Osteoblast (primary cell): ENCODE measurements at regions not wholly inside any gene's neighbourhood (a gene's known extent, or its start where the extent isn't known, plus 50 kb on each side); places are given as distances from the start of the nearest gene placed in this dataset.

Experiments
- DNase-seq: peaks from one replicate; pipeline ENCODE4 v3.0.0; 2011; ENCODE audit warnings: low spot score, mixed read lengths; ENCODE audit not compliant: insufficient read length; ENCODE audit errors: missing footprints
- H2AFZ ChIP-seq: 2 replicates; pipeline ENCODE4 v1.6.0; 2011; ENCODE audit warnings: mild to moderate bottlenecking, low read length
- H3K27ac ChIP-seq: 2 replicates; pipeline ENCODE4 v1.5.1; 2011; ENCODE audit warnings: mild to moderate bottlenecking, low read depth, low read length, moderate library complexity
- H3K27me3 ChIP-seq: 2 replicates; pipeline ENCODE4 v1.6.0; 2012; ENCODE audit warnings: mild to moderate bottlenecking, control low read depth, inconsistent platforms, low read length, moderate library complexity; ENCODE audit not compliant: insufficient read depth
- H3K36me3 ChIP-seq: 2 replicates; pipeline ENCODE4 v1.5.1; 2011; ENCODE audit warnings: mild to moderate bottlenecking, low read length, control low read depth, moderate library complexity; ENCODE audit not compliant: insufficient read depth
- H3K4me1 ChIP-seq: 2 replicates; pipeline ENCODE4 v1.5.1; 2011; ENCODE audit warnings: mild to moderate bottlenecking, low read length, control low read depth, moderate library complexity; ENCODE audit not compliant: insufficient read depth
- H3K4me2 ChIP-seq: 2 replicates; pipeline ENCODE4 v1.6.0; 2011; ENCODE audit warnings: mild to moderate bottlenecking, low read length; ENCODE audit not compliant: insufficient read depth
- H3K4me3 ChIP-seq: fragments of 200-600 bp; sonication (generic); 3 replicates; pipeline ENCODE4 v1.5.1; 2012; ENCODE audit warnings: mild to moderate bottlenecking, low read length, inconsistent platforms; ENCODE audit not compliant: insufficient read depth
- H3K79me2 ChIP-seq: 2 replicates; pipeline ENCODE4 v1.6.0; 2012; ENCODE audit warnings: mild to moderate bottlenecking, low read length, control low read depth, inconsistent platforms; ENCODE audit not compliant: insufficient read depth
- H3K9me3 ChIP-seq: 2 replicates; pipeline ENCODE4 v1.5.1; 2011; ENCODE audit warnings: low read depth, low read length, control low read depth
- H4K20me1 ChIP-seq: 2 replicates; pipeline ENCODE4 v1.6.0; 2012; ENCODE audit warnings: mild to moderate bottlenecking, low read length, control low read depth; ENCODE audit not compliant: insufficient read depth
- TF ChIP-seq, protein P1 (sequence below): IDR thresholded peaks from 2 replicates; pipeline ENCODE4 v1.5.1; 2011; ENCODE audit warnings: mild to moderate bottlenecking, low read depth, low read length, moderate library complexity; ENCODE audit errors: extremely low read depth

DNA sequence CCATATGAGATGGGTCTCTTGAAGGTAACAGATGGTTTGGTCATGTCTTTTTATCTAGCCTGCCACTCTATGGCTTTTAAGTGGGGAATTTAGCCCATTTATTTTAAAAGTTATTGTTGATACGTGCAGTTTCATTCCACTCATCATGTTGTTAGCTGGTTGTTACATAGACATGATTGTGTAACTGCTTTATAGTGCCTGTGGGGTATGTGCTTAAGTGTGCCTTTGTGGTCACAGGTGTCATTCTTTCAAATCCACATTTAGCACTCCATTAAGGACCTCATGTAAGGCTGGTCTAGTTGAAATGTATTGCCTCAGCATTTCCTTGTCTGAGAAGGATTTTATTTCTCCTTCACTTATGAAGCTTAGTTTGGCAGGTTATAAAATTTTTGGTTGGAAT lies 263.8 kb upstream of the LUZP2 start:
- TF ChIP-seq, protein P1, sequence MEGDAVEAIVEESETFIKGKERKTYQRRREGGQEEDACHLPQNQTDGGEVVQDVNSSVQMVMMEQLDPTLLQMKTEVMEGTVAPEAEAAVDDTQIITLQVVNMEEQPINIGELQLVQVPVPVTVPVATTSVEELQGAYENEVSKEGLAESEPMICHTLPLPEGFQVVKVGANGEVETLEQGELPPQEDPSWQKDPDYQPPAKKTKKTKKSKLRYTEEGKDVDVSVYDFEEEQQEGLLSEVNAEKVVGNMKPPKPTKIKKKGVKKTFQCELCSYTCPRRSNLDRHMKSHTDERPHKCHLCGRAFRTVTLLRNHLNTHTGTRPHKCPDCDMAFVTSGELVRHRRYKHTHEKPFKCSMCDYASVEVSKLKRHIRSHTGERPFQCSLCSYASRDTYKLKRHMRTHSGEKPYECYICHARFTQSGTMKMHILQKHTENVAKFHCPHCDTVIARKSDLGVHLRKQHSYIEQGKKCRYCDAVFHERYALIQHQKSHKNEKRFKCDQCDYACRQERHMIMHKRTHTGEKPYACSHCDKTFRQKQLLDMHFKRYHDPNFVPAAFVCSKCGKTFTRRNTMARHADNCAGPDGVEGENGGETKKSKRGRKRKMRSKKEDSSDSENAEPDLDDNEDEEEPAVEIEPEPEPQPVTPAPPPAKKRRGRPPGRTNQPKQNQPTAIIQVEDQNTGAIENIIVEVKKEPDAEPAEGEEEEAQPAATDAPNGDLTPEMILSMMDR = no peak
- no peaks in the 10 kb centered on the region for H3K36me3 ChIP-seq
- no peak overlapping the region for H2AFZ ChIP-seq
- peaks cover 4% of the 10 kb centered on the region for H3K9me3 ChIP-seq
- no peak overlapping the region for H3K4me2 ChIP-seq
- no peak overlapping the region for H3K4me3 ChIP-seq
- no peaks in the 10 kb centered on the region for H4K20me1 ChIP-seq
- H3K27ac ChIP-seq = no peak overlapping the region
- no peak for DNase-seq
- H3K27me3 ChIP-seq = no peaks in the 10 kb centered on the region
- no peaks in the 10 kb centered on the region for H3K79me2 ChIP-seq
- no peaks in the 10 kb centered on the region for H3K4me1 ChIP-seq

DNA sequence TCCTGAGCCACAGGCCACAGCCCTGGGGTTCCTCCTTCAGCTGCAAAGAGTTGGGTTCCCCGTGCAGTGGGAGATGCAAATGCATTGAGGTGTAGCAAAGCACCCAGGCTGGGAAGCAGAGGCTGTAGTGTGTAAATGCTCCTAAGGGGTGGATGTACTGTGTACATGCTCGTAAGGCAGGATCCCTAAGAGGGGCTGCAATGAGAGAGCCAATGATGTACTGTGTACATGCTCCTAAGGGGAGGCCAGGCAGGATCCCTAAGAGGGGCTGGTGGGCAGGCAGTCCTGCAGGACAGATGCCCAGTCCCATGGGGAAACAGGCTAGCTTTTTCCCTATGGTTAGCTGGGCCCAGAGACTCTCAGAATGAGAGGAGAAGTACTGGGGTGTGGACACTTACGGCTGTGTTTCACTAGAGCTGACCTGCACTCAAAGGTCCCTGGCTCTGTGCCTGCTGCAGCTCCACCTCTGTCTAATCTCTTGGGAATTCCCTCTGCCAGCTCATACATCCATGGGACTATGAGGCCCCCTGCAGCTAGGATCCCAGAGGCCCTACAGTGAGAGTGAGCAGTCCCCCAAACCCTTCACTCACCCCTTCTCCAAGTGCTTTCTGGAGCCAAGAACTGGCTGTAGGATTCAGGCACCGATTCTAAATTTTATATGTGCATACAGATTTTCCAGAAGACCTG lies 261.9 kb upstream of the LUZP2 start:
- H3K27me3 ChIP-seq = no peaks in the 10 kb centered on the region
- no peaks in the 10 kb centered on the region for H3K4me1 ChIP-seq
- no peaks in the 10 kb centered on the region for H4K20me1 ChIP-seq
- H3K27ac ChIP-seq = no peak overlapping the region
- TF ChIP-seq, protein P1 = no peak
- H3K9me3 ChIP-seq = peaks cover 4% of the 10 kb centered on the region
- H2AFZ ChIP-seq = no peak overlapping the region
- H3K4me3 ChIP-seq = no peak overlapping the region
- H3K36me3 ChIP-seq = no peaks in the 10 kb centered on the region
- H3K79me2 ChIP-seq = no peaks in the 10 kb centered on the region
- no peak overlapping the region for H3K4me2 ChIP-seq
- DNase-seq = no peak

DNA sequence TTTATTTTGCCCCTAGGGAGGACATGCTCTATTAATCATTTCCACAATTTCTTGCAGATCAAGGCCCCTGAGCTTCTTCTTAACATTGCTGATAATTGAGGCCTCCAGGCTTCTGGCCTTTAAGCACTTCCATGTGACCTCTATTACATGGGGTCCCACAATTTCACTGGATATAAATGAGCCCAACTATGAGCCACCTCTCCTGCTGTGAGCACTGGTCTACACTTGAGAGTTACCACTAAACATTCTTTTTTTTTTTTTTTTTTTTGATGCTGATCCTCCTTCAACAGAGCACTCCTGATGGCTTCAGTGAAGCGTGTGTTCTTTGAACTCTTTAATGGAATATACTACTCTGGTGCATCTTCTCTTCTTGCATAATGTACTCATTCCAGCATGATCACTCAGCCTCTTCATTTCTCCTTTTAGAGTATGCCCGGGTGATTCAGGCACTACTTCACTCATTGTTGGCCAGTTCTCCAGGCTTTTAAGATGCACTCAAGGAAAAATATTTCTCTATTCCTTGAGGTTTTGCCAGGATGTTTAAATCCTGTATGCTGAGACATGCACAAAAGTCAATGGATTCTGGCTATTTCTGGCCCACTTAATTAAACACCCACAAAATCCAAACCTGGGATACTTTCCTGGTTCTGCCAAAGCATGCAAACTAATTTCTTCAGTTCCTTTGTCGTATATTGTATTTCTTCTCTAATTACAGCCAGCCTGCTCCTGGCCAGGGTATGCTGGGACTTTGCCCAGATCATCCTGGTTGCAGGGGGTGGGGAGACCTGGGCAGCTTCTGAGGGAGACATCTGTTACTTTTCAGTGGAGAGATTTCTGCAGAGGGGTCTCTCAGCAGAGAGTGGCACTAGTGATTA lies 257.8 kb upstream of the LUZP2 start:
- Histone ChIP-seq H3K79me2 (no peaks in the 10 kb centered on the region), H4K20me1 (no peaks in the 10 kb centered on the region), H3K36me3 (no peaks in the 10 kb centered on the region), H2AFZ (no peak overlapping the region), H3K4me3 (no peak overlapping the region), H3K27me3 (no peaks in the 10 kb centered on the region), H3K9me3 (peaks cover 4% of the 10 kb centered on the region), H3K27ac (no peak overlapping the region), H3K4me1 (no peaks in the 10 kb centered on the region), H3K4me2 (no peak overlapping the region)
- DNase-seq = no peak
- TF ChIP-seq, protein P1 = no peak

DNA sequence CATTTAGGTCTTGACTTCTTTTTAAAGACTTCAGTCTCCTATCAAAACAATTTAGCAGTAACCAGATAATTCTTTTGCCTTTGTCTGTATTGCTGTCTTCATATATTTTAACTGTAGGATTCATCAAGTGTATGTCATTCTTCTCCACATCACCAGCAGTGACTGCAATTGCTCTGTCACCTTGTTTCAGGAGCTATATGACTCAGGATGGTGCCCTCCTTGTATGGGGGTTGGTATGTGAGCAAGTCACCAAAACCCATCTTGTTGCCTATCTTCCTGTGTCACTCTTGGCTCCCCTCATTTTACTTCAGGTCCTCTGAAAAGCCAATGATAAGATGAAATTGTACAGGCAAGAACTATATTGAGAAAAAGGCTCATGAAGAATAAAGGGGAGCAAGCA lies 256.9 kb upstream of the LUZP2 start:
- H3K4me1 ChIP-seq = no peaks in the 10 kb centered on the region
- no peaks in the 10 kb centered on the region for H3K27me3 ChIP-seq
- H3K36me3 ChIP-seq = no peaks in the 10 kb centered on the region
- H3K4me2 ChIP-seq = no peak overlapping the region
- no peak overlapping the region for H2AFZ ChIP-seq
- TF ChIP-seq, protein P1 = no peak
- H3K79me2 ChIP-seq = no peaks in the 10 kb centered on the region
- H3K27ac ChIP-seq = no peak overlapping the region
- no peaks in the 10 kb centered on the region for H3K9me3 ChIP-seq
- no peaks in the 10 kb centered on the region for H4K20me1 ChIP-seq
- no peak overlapping the region for H3K4me3 ChIP-seq
- DNase-seq = no peak
